Neuronal stem cell (in vitro differentiated cells): ENCODE measurements at regions not wholly inside any gene's neighbourhood (a gene's known extent, or its start where the extent isn't known, plus 50 kb on each side); places are given as distances from the start of the nearest gene placed in this dataset.

Experiments
- DNase-seq: peaks from one replicate; pipeline ENCODE4 v3.0.0-alpha.2; 2013; ENCODE audit warnings: low spot score
- H2AFZ ChIP-seq: one replicate; pipeline ENCODE4 v1.6.1; 2013; ENCODE audit warnings: mild to moderate bottlenecking, low read length, inconsistent platforms
- H2AK5ac ChIP-seq: 2 replicates; pipeline ENCODE4 v1.6.1; 2013; ENCODE audit warnings: low read depth, mild to moderate bottlenecking, inconsistent platforms, low read length, moderate library complexity, mixed read lengths
- H2BK120ac ChIP-seq: 2 replicates; pipeline ENCODE4 v1.6.1; 2013; ENCODE audit warnings: low read depth, mild to moderate bottlenecking, inconsistent platforms, low read length, moderate library complexity, mixed read lengths
- H2BK12ac ChIP-seq: one replicate; pipeline ENCODE4 v1.6.1; 2013; ENCODE audit warnings: low read length, inconsistent platforms
- H2BK15ac ChIP-seq: 2 replicates; pipeline ENCODE4 v1.6.1; 2013; ENCODE audit warnings: mild to moderate bottlenecking, low read length, inconsistent platforms, mixed read lengths
- H2BK5ac ChIP-seq: one replicate; pipeline ENCODE4 v1.6.1; 2013; ENCODE audit warnings: inconsistent platforms, mild to moderate bottlenecking, low read length, moderate library complexity
- H3K14ac ChIP-seq: one replicate; pipeline ENCODE4 v1.6.1; 2013; ENCODE audit warnings: low read length, inconsistent platforms
- H3K18ac ChIP-seq: 2 replicates; pipeline ENCODE4 v1.6.1; 2013; ENCODE audit warnings: low read length, inconsistent platforms
- H3K23ac ChIP-seq: 2 replicates; pipeline ENCODE4 v1.6.1; 2013; ENCODE audit warnings: low read depth, mild to moderate bottlenecking, mixed read lengths, low read length, inconsistent platforms; ENCODE audit not compliant: poor library complexity
- H3K27ac ChIP-seq: replicated peaks from 3 replicates; pipeline ENCODE4 v1.5.1; 2013; ENCODE audit warnings: low read length, inconsistent platforms
- H3K27me3 ChIP-seq, 3 experiments: 2 replicates each; pipeline ENCODE4 v1.6.1; 2013; ENCODE audit warnings: low read length in 3 of 3, mild to moderate bottlenecking in 2 of 3, inconsistent platforms in 1 of 3, low read depth in 1 of 3, mixed read lengths in 1 of 3, moderate library complexity in 1 of 3; ENCODE audit not compliant: control insufficient read depth in 3 of 3, insufficient read depth in 3 of 3
- H3K36me3 ChIP-seq, 2 donors: replicated peaks in 1 of 2; 2 replicates each; pipeline ENCODE4 v1.6.1; 2013; ENCODE audit warnings: low read length in 2 of 2; ENCODE audit not compliant: control insufficient read depth in 2 of 2, insufficient read depth in 2 of 2
- H3K4ac ChIP-seq: 2 replicates; pipeline ENCODE4 v1.6.1; 2013; ENCODE audit warnings: inconsistent platforms, mild to moderate bottlenecking, low read length, moderate library complexity
- H3K4me1 ChIP-seq, 2 donors: 1 replicate in 1 of 2; 2 replicates in 1 of 2; pipeline ENCODE4 v1.6.1; 2013; ENCODE audit warnings: low read length in 2 of 2, low read depth in 1 of 2; ENCODE audit not compliant: control insufficient read depth in 2 of 2, insufficient read depth in 1 of 2
- H3K4me2 ChIP-seq: one replicate; pipeline ENCODE4 v1.6.1; 2013; ENCODE audit warnings: mild to moderate bottlenecking, low read length, inconsistent platforms; ENCODE audit not compliant: insufficient read depth, poor library complexity, severe bottlenecking
- H3K4me3 ChIP-seq, 2 donors: 2 replicates each; pipeline ENCODE4 v1.5.1; 2013; ENCODE audit warnings: low read length in 2 of 2, mild to moderate bottlenecking in 2 of 2, inconsistent platforms in 1 of 2, moderate library complexity in 1 of 2
- H3K79me1 ChIP-seq: one replicate; pipeline ENCODE4 v1.6.1; 2013; ENCODE audit warnings: low read depth, mild to moderate bottlenecking, inconsistent platforms, low read length, moderate library complexity
- H3K9ac ChIP-seq: one replicate; pipeline ENCODE4 v1.6.1; 2013; ENCODE audit warnings: mild to moderate bottlenecking, low read depth, low read length, inconsistent platforms; ENCODE audit not compliant: poor library complexity
- H3K9me3 ChIP-seq, 2 donors: replicated peaks in 1 of 2; 2 replicates each; pipeline versions ENCODE3 to v1.6.1; 2013; ENCODE audit warnings: low read length in 2 of 2, mild to moderate bottlenecking in 2 of 2, inconsistent platforms in 1 of 2, low read depth in 1 of 2, mixed read lengths in 1 of 2, moderate library complexity in 1 of 2; ENCODE audit not compliant: control insufficient read depth in 2 of 2, insufficient read depth in 1 of 2
- H4K8ac ChIP-seq: one replicate; pipeline ENCODE4 v1.6.1; 2013; ENCODE audit warnings: low read depth, mild to moderate bottlenecking, inconsistent platforms, low read length, moderate library complexity
- H4K91ac ChIP-seq: one replicate; pipeline ENCODE4 v1.6.1; 2013; ENCODE audit warnings: low read length, low read depth, mild to moderate bottlenecking, inconsistent platforms; ENCODE audit not compliant: poor library complexity
- WGBS, 2 donors: extraction: QIAGEN DNeasy Blood & Tissue Kit; methylation state at CpG; one replicate each; pipeline ENCODE4 v1.1.7; 2013; ENCODE audit warnings: missing lambda C conversion rate in 2 of 2, mixed read lengths in 1 of 2; ENCODE audit not compliant: insufficient read length in 2 of 2, insufficient replicate concordance in 1 of 2; ENCODE audit errors: extremely low coverage in 2 of 2; 5-methylcytosine and 5-hydroxymethylcytosine counted together

- H3K14ac ChIP-seq = no peak overlapping the region
- H2BK120ac ChIP-seq = no peak overlapping the region
- H3K4ac ChIP-seq = no peak overlapping the region
- no peak overlapping the region for H3K18ac ChIP-seq
- no peak overlapping the region for H2AFZ ChIP-seq
- H3K9me3 ChIP-seq = peaks cover 0 to 2% of the 10 kb centered on the region in 2 donors
- H2BK15ac ChIP-seq = no peak overlapping the region
- H3K36me3 ChIP-seq = no peaks in the 10 kb centered on the region
- peaks cover 2 to 14% of the 10 kb centered on the region in 2 donors for H3K4me1 ChIP-seq
- H3K9ac ChIP-seq = no peak overlapping the region
- H3K79me1 ChIP-seq = no peaks in the 10 kb centered on the region
- WGBS, 2 donors = no CpG with 5 or more reads among the region's 9 CpGs
- H3K27me3 ChIP-seq = no peaks in the 10 kb centered on the region
- no peak overlapping the region for H3K27ac ChIP-seq
- H4K91ac ChIP-seq = no peak overlapping the region
- no peak overlapping the region for H2BK5ac ChIP-seq
- no peak overlapping the region for H3K23ac ChIP-seq
- H3K4me3 ChIP-seq = no peak overlapping the region
- H3K4me2 ChIP-seq = no peak overlapping the region
- H4K8ac ChIP-seq = no peak overlapping the region
- no peak for DNase-seq
- no peak overlapping the region for H2AK5ac ChIP-seq
- H2BK12ac ChIP-seq = no peak overlapping the region
Observed at GRCh38 chr5:3127423-3127911, 376.0 kb upstream of the IRX2 start.

- no peak for DNase-seq
- H3K4me1 ChIP-seq = peaks cover 3 to 21% of the 10 kb centered on the region in 2 donors
- no peak overlapping the region for H3K4me2 ChIP-seq
- H3K27ac ChIP-seq = no peak overlapping the region
- no peak overlapping the region for H4K8ac ChIP-seq
- H3K79me1 ChIP-seq = no peaks in the 10 kb centered on the region
- H2BK15ac ChIP-seq = peak overlapping the region; percentile 75
- WGBS, 2 donors = no CpG with 5 or more reads among the region's 10 CpGs
- no peaks in the 10 kb centered on the region for H3K36me3 ChIP-seq
- no peak overlapping the region for H4K91ac ChIP-seq
- H2AFZ ChIP-seq = no peak overlapping the region
- peak overlapping the region; percentile 32 for H3K18ac ChIP-seq
- H3K4me3 ChIP-seq = no peak overlapping the region
- no peak overlapping the region for H2AK5ac ChIP-seq
- H3K4ac ChIP-seq = no peak overlapping the region
- no peak overlapping the region for H3K23ac ChIP-seq
- no peak overlapping the region for H2BK120ac ChIP-seq
- H3K9ac ChIP-seq = no peak overlapping the region
- no peak overlapping the region for H2BK5ac ChIP-seq
- no peak overlapping the region for H3K14ac ChIP-seq
- H3K27me3 ChIP-seq = no peaks in the 10 kb centered on the region
- H3K9me3 ChIP-seq = peaks cover 0 to 2% of the 10 kb centered on the region in 2 donors
- H2BK12ac ChIP-seq = no peak overlapping the region
Observed at GRCh38 chr5:3126639-3127038, 375.2 kb upstream of the IRX2 start.

- no peak overlapping the region for H2AK5ac ChIP-seq
- no peak for DNase-seq
- no peak overlapping the region for H3K4ac ChIP-seq
- no peak overlapping the region for H3K4me3 ChIP-seq
- H2BK12ac ChIP-seq = no peak overlapping the region
- WGBS, 2 donors = no CpG with 5 or more reads among the region's 6 CpGs
- H3K36me3 ChIP-seq = no peaks in the 10 kb centered on the region
- no peak overlapping the region for H2AFZ ChIP-seq
- H4K91ac ChIP-seq = no peak overlapping the region
- no peak overlapping the region for H2BK5ac ChIP-seq
- no peak overlapping the region for H3K4me2 ChIP-seq
- H2BK120ac ChIP-seq = no peak overlapping the region
- H3K9ac ChIP-seq = no peak overlapping the region
- peaks cover 0 to 5% (median 0%) of the 10 kb centered on the region in 3 experiments for H3K27me3 ChIP-seq
- no peaks in the 10 kb centered on the region for H3K79me1 ChIP-seq
- H3K14ac ChIP-seq = no peak overlapping the region
- H3K18ac ChIP-seq = no peak overlapping the region
- no peak overlapping the region for H2BK15ac ChIP-seq
- peaks cover 18 to 30% of the 10 kb centered on the region in 2 donors for H3K4me1 ChIP-seq
- H3K27ac ChIP-seq = no peak overlapping the region
- no peak overlapping the region for H4K8ac ChIP-seq
- peaks cover 0 to 2% of the 10 kb centered on the region in 2 donors for H3K9me3 ChIP-seq
- no peak overlapping the region for H3K23ac ChIP-seq
Observed at GRCh38 chr5:3124410-3124809, 372.9 kb upstream of the IRX2 start.

- peaks cover 0 to 2% of the 10 kb centered on the region in 2 donors for H3K9me3 ChIP-seq
- H3K4me2 ChIP-seq = no peak overlapping the region
- peaks cover 0 to 7% (median 0%) of the 10 kb centered on the region in 3 experiments for H3K27me3 ChIP-seq
- no peak overlapping the region for H2BK15ac ChIP-seq
- H2AK5ac ChIP-seq = no peak overlapping the region
- H2BK5ac ChIP-seq = no peak overlapping the region
- H3K9ac ChIP-seq = no peak overlapping the region
- H4K91ac ChIP-seq = no peak overlapping the region
- H3K4me3 ChIP-seq = no peak overlapping the region
- no peaks in the 10 kb centered on the region for H3K36me3 ChIP-seq
- peaks cover 19 to 33% of the 10 kb centered on the region in 2 donors for H3K4me1 ChIP-seq
- no CpG with 5 or more reads among the region's 1 CpG for WGBS, 2 donors
- no peak overlapping the region for H2BK120ac ChIP-seq
- H2AFZ ChIP-seq = no peak overlapping the region
- H4K8ac ChIP-seq = no peak overlapping the region
- no peak overlapping the region for H3K27ac ChIP-seq
- no peak for DNase-seq
- no peak overlapping the region for H3K4ac ChIP-seq
- no peak overlapping the region for H3K18ac ChIP-seq
- no peak overlapping the region for H3K23ac ChIP-seq
- H3K14ac ChIP-seq = no peak overlapping the region
- H2BK12ac ChIP-seq = no peak overlapping the region
- H3K79me1 ChIP-seq = no peaks in the 10 kb centered on the region
Observed at GRCh38 chr5:3123763-3124157, 372.3 kb upstream of the IRX2 start.
